ENCODE measurements at regions not wholly inside any gene's neighbourhood (a gene's known extent, or its start where the extent isn't known, plus 50 kb on each side); places are given as distances from the start of the nearest gene placed in this dataset.

GRCh38 chrX:155695419-155695818 is 82.7 kb upstream of the TMLHE start:
- no peak for DNase-seq (ENCODE audit: extremely low read depth, low read depth)

- no peak for DNase-seq (ENCODE audit: extremely low read depth, low read depth)
Measured at GRCh38 chrX:155694649-155695048, 81.9 kb upstream of the TMLHE start.

- no peak for DNase-seq (ENCODE audit: extremely low read depth, low read depth)
Measured at GRCh38 chrX:155682834-155683233, 70.1 kb upstream of the TMLHE start.

GRCh38 chrX:155679715-155680114 is 67.0 kb upstream of the TMLHE start:
- no peak for DNase-seq (ENCODE audit: extremely low read depth, low read depth)

GRCh38 chrX:155673338-155673737 is 60.6 kb upstream of the TMLHE start:
- DNase-seq (ENCODE audit: extremely low read depth, low read depth) = no peak

- no peak for DNase-seq (ENCODE audit: extremely low read depth, low read depth)
Measured at GRCh38 chrX:155666741-155667140, 54.0 kb upstream of the TMLHE start.
